Chondrocyte (in vitro differentiated cells): ENCODE measurements at regions not wholly inside any gene's neighbourhood (a gene's known extent, or its start where the extent isn't known, plus 50 kb on each side); places are given as distances from the start of the nearest gene placed in this dataset.

Source experiments
- DNase-seq: peaks from one replicate; pipeline ENCODE4 v3.0.0; 2021; ENCODE audit warnings: mixed read lengths, low spot score
- H3K27ac Mint-ChIP-seq: one replicate; pipeline ENCODE4 v1.8.0; 2021; ENCODE audit warnings: mild to moderate bottlenecking, moderate library complexity, mixed read lengths; ENCODE audit not compliant: unreplicated experiment
- H3K27me3 Mint-ChIP-seq: 2 replicates; pipeline ENCODE4 v1.8.0; 2021; ENCODE audit warnings: low read depth, mixed read lengths
- H3K36me3 Mint-ChIP-seq: 2 replicates; pipeline ENCODE4 v1.8.0; 2021; ENCODE audit warnings: low read depth, mixed read lengths
- H3K4me1 Mint-ChIP-seq: 2 replicates; pipeline ENCODE4 v1.8.0; 2021; ENCODE audit warnings: low read depth, mild to moderate bottlenecking, mixed read lengths
- H3K4me3 Mint-ChIP-seq: one replicate; pipeline ENCODE4 v1.8.0; 2021; ENCODE audit warnings: mild to moderate bottlenecking, moderate library complexity, mixed read lengths; ENCODE audit not compliant: unreplicated experiment
- H3K9me3 Mint-ChIP-seq: 2 replicates; pipeline ENCODE4 v1.8.0; 2021; ENCODE audit warnings: low read depth, mixed read lengths
- TF ChIP-seq, protein P1 (sequence below): fragments of 200-600 bp; sonication (generic); IDR thresholded peaks from 2 replicates; pipeline ENCODE4 v1.5.0; 2021; ENCODE audit warnings: antibody characterized with exemption, mild to moderate bottlenecking, moderate library complexity

DNA sequence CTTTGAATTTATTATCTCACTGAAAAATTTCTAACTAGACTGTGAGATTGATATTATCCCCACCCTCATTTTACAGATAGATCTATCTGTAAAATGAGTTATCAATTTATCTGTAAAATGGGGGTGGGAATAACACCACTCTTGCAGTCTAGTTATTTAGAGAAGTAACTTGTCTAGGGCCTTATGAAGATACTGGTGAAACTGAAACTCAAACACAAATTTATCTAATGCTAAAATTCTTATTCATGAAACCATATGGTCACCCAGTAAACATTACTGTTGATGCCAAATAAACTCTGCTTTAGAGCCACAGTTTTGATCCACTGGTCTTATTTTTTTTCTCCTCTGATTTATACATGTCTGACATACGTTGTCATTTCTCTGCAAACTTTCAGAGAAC lies 52.1 kb upstream of the SMIM36 start:
- H3K27me3 Mint-ChIP-seq = peaks cover 3% of the 10 kb centered on the region
- no peak overlapping the region for H3K27ac Mint-ChIP-seq
- peaks cover under 1% of the 10 kb centered on the region for H3K9me3 Mint-ChIP-seq
- H3K4me1 Mint-ChIP-seq = no peaks in the 10 kb centered on the region
- TF ChIP-seq, protein P1, sequence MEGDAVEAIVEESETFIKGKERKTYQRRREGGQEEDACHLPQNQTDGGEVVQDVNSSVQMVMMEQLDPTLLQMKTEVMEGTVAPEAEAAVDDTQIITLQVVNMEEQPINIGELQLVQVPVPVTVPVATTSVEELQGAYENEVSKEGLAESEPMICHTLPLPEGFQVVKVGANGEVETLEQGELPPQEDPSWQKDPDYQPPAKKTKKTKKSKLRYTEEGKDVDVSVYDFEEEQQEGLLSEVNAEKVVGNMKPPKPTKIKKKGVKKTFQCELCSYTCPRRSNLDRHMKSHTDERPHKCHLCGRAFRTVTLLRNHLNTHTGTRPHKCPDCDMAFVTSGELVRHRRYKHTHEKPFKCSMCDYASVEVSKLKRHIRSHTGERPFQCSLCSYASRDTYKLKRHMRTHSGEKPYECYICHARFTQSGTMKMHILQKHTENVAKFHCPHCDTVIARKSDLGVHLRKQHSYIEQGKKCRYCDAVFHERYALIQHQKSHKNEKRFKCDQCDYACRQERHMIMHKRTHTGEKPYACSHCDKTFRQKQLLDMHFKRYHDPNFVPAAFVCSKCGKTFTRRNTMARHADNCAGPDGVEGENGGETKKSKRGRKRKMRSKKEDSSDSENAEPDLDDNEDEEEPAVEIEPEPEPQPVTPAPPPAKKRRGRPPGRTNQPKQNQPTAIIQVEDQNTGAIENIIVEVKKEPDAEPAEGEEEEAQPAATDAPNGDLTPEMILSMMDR = no peak
- H3K36me3 Mint-ChIP-seq = no peaks in the 10 kb centered on the region
- no peak for DNase-seq
- no peak overlapping the region for H3K4me3 Mint-ChIP-seq

DNA sequence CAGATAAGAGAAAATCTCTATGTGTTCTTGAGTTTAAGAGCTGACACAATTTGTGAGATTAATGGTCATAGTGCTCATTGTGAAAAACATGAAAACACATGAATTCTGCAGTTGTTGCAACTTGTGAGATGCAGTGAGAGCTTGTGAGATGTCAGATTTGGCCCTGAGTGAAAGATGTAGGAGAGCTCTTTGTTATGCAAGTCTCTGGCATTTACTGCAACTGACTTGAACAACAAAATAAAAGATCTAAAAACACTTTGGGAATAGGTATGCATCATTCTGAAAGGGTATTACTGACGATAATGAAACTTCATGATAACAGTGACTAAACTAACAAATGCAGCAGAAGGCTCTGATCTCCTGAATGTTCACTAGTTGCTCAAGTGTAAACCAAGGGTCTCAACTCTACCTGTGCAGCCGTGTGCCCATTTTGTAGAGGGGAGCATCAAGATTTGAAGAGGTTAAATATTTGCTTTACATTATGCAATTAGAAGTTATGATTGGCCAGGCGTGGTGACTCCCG lies 50.8 kb upstream of the SMIM36 start:
- Mint-ChIP-seq H3K4me3 (no peak overlapping the region), H3K27me3 (peaks cover 5% of the 10 kb centered on the region), H3K36me3 (no peaks in the 10 kb centered on the region), H3K9me3 (peaks cover 3% of the 10 kb centered on the region), H3K27ac (no peak overlapping the region), H3K4me1 (no peaks in the 10 kb centered on the region)
- DNase-seq = no peak
- TF ChIP-seq, protein P1 = no peak

DNA sequence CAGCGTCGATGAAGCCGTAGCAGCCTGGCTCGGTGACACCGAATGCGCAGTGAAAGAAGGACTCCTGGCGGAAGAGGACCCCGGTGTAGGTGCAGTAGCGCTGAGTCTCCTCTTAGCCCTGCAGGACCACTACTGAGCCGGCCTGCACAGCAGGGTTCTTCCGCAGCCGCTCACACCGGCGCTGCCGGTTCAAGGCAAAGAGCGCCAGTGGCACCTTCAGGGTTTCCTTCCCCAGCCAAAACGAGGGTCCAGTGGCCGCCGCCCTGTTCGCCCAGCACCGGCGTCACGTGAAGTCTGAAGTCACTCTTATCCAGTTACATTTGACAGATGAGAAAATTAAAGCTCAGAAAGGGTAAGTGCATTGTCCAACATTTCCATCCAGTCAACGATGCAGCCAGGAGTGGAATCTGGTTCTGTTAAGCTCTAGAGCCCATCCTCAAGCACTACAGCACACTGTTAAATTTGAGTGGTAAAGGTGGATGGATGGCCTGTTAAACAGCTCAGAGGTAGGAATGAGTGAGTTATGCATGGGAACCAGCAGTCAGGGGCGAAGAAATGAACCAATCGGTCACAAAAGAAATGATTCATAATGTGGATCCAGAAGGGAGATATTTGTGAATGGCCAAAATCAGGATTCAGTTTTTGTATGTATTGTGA lies 50.2 kb upstream of the SMIM36 start:
- H3K4me1 Mint-ChIP-seq = no peaks in the 10 kb centered on the region
- H3K27me3 Mint-ChIP-seq = peaks cover 5% of the 10 kb centered on the region
- no peak overlapping the region for H3K4me3 Mint-ChIP-seq
- peaks cover 3% of the 10 kb centered on the region for H3K9me3 Mint-ChIP-seq
- no peaks in the 10 kb centered on the region for H3K36me3 Mint-ChIP-seq
- TF ChIP-seq, protein P1 = no peak
- no peak for DNase-seq
- no peak overlapping the region for H3K27ac Mint-ChIP-seq
